H1 (cell line): ENCODE measurements at regions not wholly inside any gene's neighbourhood (a gene's known extent, or its start where the extent isn't known, plus 50 kb on each side); places are given as distances from the start of the nearest gene placed in this dataset.

Source experiments
- CTCF ChIA-PET: fragments of 300-600 bp; sonication (Branson Sonifier 250); formaldehyde crosslinking; loops from one replicate; lab custom pipeline; 2021; ENCODE audit not compliant: partially characterized antibody; lab: Charles Lee
- POLR2A ChIA-PET: fragments of 300-600 bp; sonication (Branson Sonifier 250); formaldehyde crosslinking; loops from one replicate; lab custom pipeline; 2021; ENCODE audit warnings: inconsistent platforms; ENCODE audit not compliant: partially characterized antibody; lab: Charles Lee
- DNase-seq, 2 experiments: peaks; one replicate each; pipeline versions ENCODE4 v3.0.0 to v3.0.0-alpha.2; 2010 to 2022; ENCODE audit warnings: low spot score in 2 of 2, low read depth in 1 of 2, mixed read lengths in 1 of 2
- FAIRE-seq: peaks from 2 replicates; lab custom pipeline; 2011; peaks lifted over from hg19 to GRCh38; lab: Jason Lieb, UNC
- H2AFZ ChIP-seq: 2 replicates; pipeline ENCODE4 v1.8.1; 2012; ENCODE audit warnings: low read length, inconsistent platforms
- H2AK5ac ChIP-seq: 2 replicates; pipeline ENCODE4 v1.6.1; 2013; ENCODE audit warnings: low read depth, low read length
- H2BK120ac ChIP-seq: replicated peaks from 2 replicates; pipeline ENCODE3; 2013; ENCODE audit warnings: low read depth, low read length, inconsistent platforms
- H2BK12ac ChIP-seq: 2 replicates; pipeline ENCODE4 v1.6.1; 2013; ENCODE audit warnings: low read depth, low read length
- H2BK15ac ChIP-seq: 2 replicates; pipeline ENCODE4 v1.6.1; 2013; ENCODE audit warnings: low read length
- H2BK20ac ChIP-seq: 2 replicates; pipeline ENCODE4 v1.6.1; 2013; ENCODE audit warnings: low read length
- H2BK5ac ChIP-seq: 2 replicates; pipeline ENCODE4 v1.6.1; 2013; ENCODE audit warnings: low read depth, low read length
- H3K14ac ChIP-seq: 2 replicates; pipeline ENCODE4 v1.6.1; 2013; ENCODE audit warnings: inconsistent platforms; ENCODE audit not compliant: insufficient read length
- H3K18ac ChIP-seq: 2 replicates; pipeline ENCODE4 v1.6.1; 2013; ENCODE audit warnings: low read length; ENCODE audit errors: extremely low read depth
- H3K23ac ChIP-seq: 2 replicates; pipeline ENCODE4 v1.6.1; 2013; ENCODE audit warnings: inconsistent platforms; ENCODE audit not compliant: insufficient read length
- H3K23me2 ChIP-seq: 2 replicates; pipeline ENCODE4 v1.6.1; 2013; ENCODE audit warnings: low read depth, low read length
- H3K27ac ChIP-seq: 2 replicates; pipeline ENCODE4 v1.6.1; 2011; ENCODE audit warnings: low read depth, low read length, inconsistent platforms
- H3K27me3 ChIP-seq, 4 experiments: replicated peaks in 1 of 4; 1 replicate in 1 of 4; 2 replicates in 3 of 4; pipeline versions ENCODE4 v1.6.1 to v1.8.1; 2011 to 2013; ENCODE audit warnings: low read length in 3 of 4, mild to moderate bottlenecking in 3 of 4, inconsistent platforms in 2 of 4, mixed read lengths in 2 of 4, moderate library complexity in 1 of 4; ENCODE audit not compliant: control insufficient read depth in 3 of 4, insufficient read depth in 3 of 4; ENCODE audit errors: extremely low read depth in 1 of 4
- H3K36me3 ChIP-seq, 4 experiments: 2 replicates each; pipeline versions ENCODE4 v1.6.1 to v1.8.1; 2011 to 2013; ENCODE audit warnings: mild to moderate bottlenecking in 4 of 4, low read length in 3 of 4, moderate library complexity in 2 of 4, control low read depth in 1 of 4, inconsistent platforms in 1 of 4; ENCODE audit not compliant: insufficient read depth in 4 of 4, control insufficient read depth in 2 of 4
- H3K4ac ChIP-seq: replicated peaks from 2 replicates; pipeline ENCODE3; 2013; ENCODE audit warnings: low read length, low read depth, mixed read lengths, inconsistent platforms; ENCODE audit not compliant: insufficient read length
- H3K4me1 ChIP-seq, 4 experiments: replicated peaks in 1 of 4; 1 replicate in 1 of 4; 2 replicates in 3 of 4; pipeline versions ENCODE4 v1.6.1 to v1.8.1; 2011 to 2013; ENCODE audit warnings: low read length in 3 of 4, inconsistent platforms in 2 of 4, mixed read lengths in 1 of 4; ENCODE audit not compliant: insufficient read depth in 4 of 4, control insufficient read depth in 3 of 4
- H3K4me2 ChIP-seq, 2 experiments: 2 replicates each; pipeline versions ENCODE4 v1.6.1 to v1.8.1; 2011 to 2013; ENCODE audit warnings: low read depth in 2 of 2, low read length in 2 of 2, control low read depth in 1 of 2, inconsistent platforms in 1 of 2, mild to moderate bottlenecking in 1 of 2; ENCODE audit not compliant: insufficient read depth in 1 of 2
- H3K4me3 ChIP-seq, 4 experiments: fragments of 200-600, 300-600 bp in 1 of 4; sonication (generic), shearing (Covaris generic), sonication (Bioruptor Twin) in 1 of 4; 2 replicates each; pipeline versions ENCODE4 v1.5.1 to v1.8.1; 2011 to 2016; ENCODE audit warnings: low read length in 4 of 4, low read depth in 3 of 4, control low read depth in 2 of 4, inconsistent platforms in 2 of 4, mild to moderate bottlenecking in 2 of 4, mixed read lengths in 1 of 4, moderate library complexity in 1 of 4; ENCODE audit not compliant: insufficient read depth in 2 of 4; ENCODE audit errors: extremely low read depth in 1 of 4
- H3K56ac ChIP-seq: replicated peaks from 2 replicates; pipeline ENCODE3; 2013; ENCODE audit warnings: low read depth, mild to moderate bottlenecking, mixed read lengths, low read length, inconsistent platforms; ENCODE audit not compliant: insufficient read length
- H3K79me1 ChIP-seq: 2 replicates; pipeline ENCODE4 v1.6.1; 2013; ENCODE audit warnings: low read depth, low read length, control low read depth
- H3K79me2 ChIP-seq, 2 experiments: 2 replicates each; pipeline versions ENCODE4 v1.6.1 to v1.8.1; 2012 to 2013; ENCODE audit warnings: low read length in 2 of 2, mild to moderate bottlenecking in 2 of 2, inconsistent platforms in 1 of 2; ENCODE audit not compliant: insufficient read depth in 2 of 2, control insufficient read depth in 1 of 2
- H3K9ac ChIP-seq, 4 experiments: replicated peaks in 1 of 4; 1 replicate in 1 of 4; 2 replicates in 3 of 4; pipeline versions ENCODE4 v1.6.1 to v1.8.1; 2011 to 2013; ENCODE audit warnings: low read depth in 3 of 4, low read length in 3 of 4, control low read depth in 2 of 4, mild to moderate bottlenecking in 2 of 4, moderate library complexity in 2 of 4, inconsistent platforms in 1 of 4; ENCODE audit errors: extremely low read depth in 1 of 4
- H3K9me3 ChIP-seq, 2 experiments: 2 replicates each; pipeline versions ENCODE4 v1.6.1 to v1.8.1; 2012 to 2013; ENCODE audit warnings: mild to moderate bottlenecking in 2 of 2, moderate library complexity in 2 of 2, control low read depth in 1 of 2, inconsistent platforms in 1 of 2, low read depth in 1 of 2, low read length in 1 of 2, mixed read lengths in 1 of 2; ENCODE audit not compliant: insufficient read depth in 2 of 2
- H4K20me1 ChIP-seq, 2 experiments: replicated peaks in 1 of 2; 2 replicates each; pipeline versions ENCODE3 to v1.8.1; 2011 to 2013; ENCODE audit warnings: inconsistent platforms in 2 of 2, low read length in 2 of 2, mild to moderate bottlenecking in 1 of 2; ENCODE audit not compliant: insufficient read depth in 2 of 2, control insufficient read depth in 1 of 2
- H4K5ac ChIP-seq: 2 replicates; pipeline ENCODE4 v1.6.1; 2013; ENCODE audit warnings: low read length, low read depth, mixed read lengths, inconsistent platforms; ENCODE audit not compliant: insufficient read length
- H4K8ac ChIP-seq: 2 replicates; pipeline ENCODE4 v1.8.0; 2013; ENCODE audit warnings: mild to moderate bottlenecking, moderate library complexity, low read length, inconsistent platforms; ENCODE audit not compliant: insufficient read depth; ENCODE audit errors: extremely low read depth
- H4K91ac ChIP-seq: replicated peaks from 2 replicates; pipeline ENCODE3; 2013; ENCODE audit warnings: low read length, mixed read lengths, inconsistent platforms; ENCODE audit not compliant: insufficient read length
- BACH1 ChIP-seq: IDR thresholded peaks from 2 replicates; pipeline ENCODE4 v1.6.1; 2012; ENCODE audit warnings: low read length, improper control_type of control experiment
- BCL11A ChIP-seq, 2 experiments: IDR thresholded peaks; one replicate each; pipeline ENCODE4 v1.6.1; 2011; ENCODE audit warnings: low read depth in 2 of 2, low read length in 2 of 2, mild to moderate bottlenecking in 2 of 2
- CBX8 ChIP-seq: fragments of 300-800, 300-1000 bp; sonication (generic); IDR thresholded peaks from 2 replicates; pipeline ENCODE4 v1.7.1; 2016; ENCODE audit warnings: low read depth, low read length, borderline replicate concordance
- CHD1 ChIP-seq: IDR thresholded peaks from 2 replicates; pipeline ENCODE4 v1.6.1; 2012; ENCODE audit warnings: low read depth, low read length, improper control_type of control experiment
- EGR1 ChIP-seq: IDR thresholded peaks from 2 replicates; pipeline ENCODE4 v1.6.1; 2011; ENCODE audit warnings: low read depth, low read length, borderline replicate concordance
- GABPA ChIP-seq: IDR thresholded peaks from 2 replicates; pipeline ENCODE4 v1.6.1; 2011; ENCODE audit warnings: mild to moderate bottlenecking, low read length, moderate library complexity, borderline replicate concordance; ENCODE audit not compliant: insufficient read depth
- KDM1A ChIP-seq: fragments of 200-600, 300-600 bp; sonication (generic); IDR thresholded peaks from 2 replicates; pipeline ENCODE4 v1.7.1; 2016; ENCODE audit warnings: mild to moderate bottlenecking, low read length, borderline replicate concordance
- PHF8 ChIP-seq: fragments of 200-600 bp; sonication (generic); conservative IDR thresholded peaks from 2 replicates; pipeline ENCODE4 v1.7.1; 2012; ENCODE audit warnings: low read depth, mild to moderate bottlenecking, inconsistent platforms, low read length, moderate library complexity
- SAP30 ChIP-seq: fragments of 300-600 bp; sonication (generic); IDR thresholded peaks from 2 replicates; pipeline ENCODE4 v1.7.1; 2012; ENCODE audit warnings: low read length, moderate library complexity, mild to moderate bottlenecking, inconsistent platforms; ENCODE audit not compliant: insufficient read depth, insufficient replicate concordance
- SIRT6 ChIP-seq: IDR thresholded peaks from one replicate; pipeline ENCODE4 v1.7.1; 2012; ENCODE audit warnings: low read length, inconsistent platforms
- TAF7 ChIP-seq: optimal IDR thresholded peaks from 2 replicates; pipeline ENCODE3; 2011; ENCODE audit warnings: low read depth, mild to moderate bottlenecking, inconsistent platforms, low read length, moderate library complexity, borderline replicate concordance
- YY1 ChIP-seq: IDR thresholded peaks from 2 replicates; pipeline ENCODE4 v1.6.1; 2011; ENCODE audit warnings: low read depth, mild to moderate bottlenecking, low read length
- WGBS, 2 experiments: shearing (Covaris generic) in 1 of 2; methylation state at CpG; one replicate each; pipeline versions ENCODE4 v1.1.6 to v1.1.7; 2013 to 2015; ENCODE audit warnings: low lambda C conversion rate in 2 of 2, mixed read lengths in 2 of 2, inconsistent platforms in 1 of 2, low coverage in 1 of 2, missing lambda C conversion rate in 1 of 2; ENCODE audit not compliant: insufficient replicate concordance in 2 of 2, insufficient coverage in 1 of 2, insufficient read length in 1 of 2; ENCODE audit errors: extremely low coverage in 1 of 2, missing lambda C conversion rate in 1 of 2; 5-methylcytosine and 5-hydroxymethylcytosine counted together
- TF ChIP-seq, protein P1 (sequence below), 3 experiments: IDR thresholded peaks; 1 replicate in 2 of 3; 2 replicates in 1 of 3; pipeline versions ENCODE4 v1.5.1 to v1.6.1; 2011; ENCODE audit warnings: low read length in 3 of 3, mild to moderate bottlenecking in 3 of 3, inconsistent platforms in 2 of 3, low read depth in 1 of 3, moderate library complexity in 1 of 3; ENCODE audit not compliant: insufficient read depth in 1 of 3; ENCODE audit errors: control extremely low read depth in 1 of 3

DNA sequence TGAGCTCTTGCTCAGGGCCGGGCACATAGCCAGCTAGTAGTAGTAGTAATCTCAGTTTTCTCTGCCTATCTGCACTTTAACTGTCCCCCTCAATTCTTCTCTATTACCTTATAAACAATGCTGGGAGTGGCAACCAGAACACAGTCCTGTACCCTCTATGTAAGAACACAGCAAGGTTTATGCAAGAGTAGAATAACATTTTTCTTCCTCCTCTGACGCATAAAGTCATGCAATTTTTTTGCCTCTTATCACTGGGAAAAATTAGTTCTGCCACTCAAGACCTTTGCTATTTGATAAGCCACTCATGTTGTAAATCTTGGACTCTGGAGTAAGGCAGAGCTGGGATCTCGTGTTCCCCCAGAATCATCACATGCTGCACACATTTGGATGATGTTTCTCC is 200.7 kb upstream of the SOX11 start:
- Histone ChIP-seq H4K8ac (no peak overlapping the region), H2AFZ (no peak overlapping the region), H3K4me1 (peaks cover 0 to 12% (median 6%) of the 10 kb centered on the region in 4 experiments; a peak in 6 of 7 replicates), H3K36me3 (no peaks in the 10 kb centered on the region), H3K4me2 (no peak overlapping the region), H3K79me2 (no peaks in the 10 kb centered on the region), H3K4me3 (no peak overlapping the region), H3K9ac (no peak overlapping the region), H3K56ac (no peak overlapping the region), H3K23me2 (no peaks in the 10 kb centered on the region), H4K91ac (no peak overlapping the region), H3K9me3 (no peaks in the 10 kb centered on the region), H2BK20ac (no peak overlapping the region), H3K27ac (no peak overlapping the region), H3K23ac (no peak overlapping the region), H2BK5ac (no peak overlapping the region), H3K18ac (no peak overlapping the region), H2BK12ac (no peak overlapping the region), H4K20me1 (no peaks in the 10 kb centered on the region), H3K27me3 (no peaks in the 10 kb centered on the region), H3K79me1 (no peaks in the 10 kb centered on the region), H2BK120ac (no peak overlapping the region), H3K4ac (no peak overlapping the region), H3K14ac (no peak overlapping the region), H2BK15ac (no peak overlapping the region), H2AK5ac (no peak overlapping the region), H4K5ac (no peak overlapping the region)
- WGBS, 2 experiments: 91% methylated on average over 3 of the region's 3 CpGs; no CpG with 5 or more reads in 1 of the 2 experiments
- FAIRE-seq: no peak
- DNase-seq: no peak
- CTCF ChIA-PET: no interaction called here
- POLR2A ChIA-PET: no interaction called here
- TF ChIP-seq BCL11A (IDR thresholded peaks at IDR 0.05; ENCODE audit: low read depth in 2 of 2, low read length in 2 of 2) (no peak), SAP30 (no peak), GABPA (no peak), TAF7 (no peak), PHF8 (no peak), BACH1 (no peak), KDM1A (no peak), EGR1 (no peak), YY1 (no peak), CBX8 (no peak), CHD1 (no peak), SIRT6 (no peak)
- TF ChIP-seq, protein P1, sequence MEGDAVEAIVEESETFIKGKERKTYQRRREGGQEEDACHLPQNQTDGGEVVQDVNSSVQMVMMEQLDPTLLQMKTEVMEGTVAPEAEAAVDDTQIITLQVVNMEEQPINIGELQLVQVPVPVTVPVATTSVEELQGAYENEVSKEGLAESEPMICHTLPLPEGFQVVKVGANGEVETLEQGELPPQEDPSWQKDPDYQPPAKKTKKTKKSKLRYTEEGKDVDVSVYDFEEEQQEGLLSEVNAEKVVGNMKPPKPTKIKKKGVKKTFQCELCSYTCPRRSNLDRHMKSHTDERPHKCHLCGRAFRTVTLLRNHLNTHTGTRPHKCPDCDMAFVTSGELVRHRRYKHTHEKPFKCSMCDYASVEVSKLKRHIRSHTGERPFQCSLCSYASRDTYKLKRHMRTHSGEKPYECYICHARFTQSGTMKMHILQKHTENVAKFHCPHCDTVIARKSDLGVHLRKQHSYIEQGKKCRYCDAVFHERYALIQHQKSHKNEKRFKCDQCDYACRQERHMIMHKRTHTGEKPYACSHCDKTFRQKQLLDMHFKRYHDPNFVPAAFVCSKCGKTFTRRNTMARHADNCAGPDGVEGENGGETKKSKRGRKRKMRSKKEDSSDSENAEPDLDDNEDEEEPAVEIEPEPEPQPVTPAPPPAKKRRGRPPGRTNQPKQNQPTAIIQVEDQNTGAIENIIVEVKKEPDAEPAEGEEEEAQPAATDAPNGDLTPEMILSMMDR (IDR thresholded peaks at IDR 0.05; ENCODE audit: control extremely low read depth in 1 of 3, insufficient read depth in 1 of 3, low read depth in 1 of 3, low read length in 3 of 3): no peak
